Fibroblast of lung (primary cell): ENCODE measurements at regions not wholly inside any gene's neighbourhood (a gene's known extent, or its start where the extent isn't known, plus 50 kb on each side); places are given as distances from the start of the nearest gene placed in this dataset.

Experiments used
- DNase-seq, 2 donors: peaks; one replicate each; pipeline versions ENCODE4 v3.0.0 to v3.0.0-alpha.2; 2010; ENCODE audit warnings: low read depth in 2 of 2
- H2AFZ ChIP-seq: 2 replicates; pipeline ENCODE4 v1.5.1; 2012; ENCODE audit warnings: low read length, control low read depth, inconsistent platforms
- H3K27ac ChIP-seq: 2 replicates; pipeline ENCODE4 v1.5.1; 2011; ENCODE audit warnings: low read length, control low read depth; ENCODE audit not compliant: insufficient read depth
- H3K27me3 ChIP-seq: 2 replicates; pipeline ENCODE4 v1.5.1; 2011; ENCODE audit warnings: mild to moderate bottlenecking, low read length; ENCODE audit not compliant: control insufficient read depth, insufficient read depth
- H3K36me3 ChIP-seq: 2 replicates; pipeline ENCODE4 v1.5.1; 2011; ENCODE audit warnings: low read length; ENCODE audit not compliant: control insufficient read depth, insufficient read depth
- H3K4me1 ChIP-seq: 2 replicates; pipeline ENCODE4 v1.5.1; 2011; ENCODE audit warnings: low read length; ENCODE audit not compliant: control insufficient read depth, insufficient read depth; ENCODE audit errors: extremely low read depth
- H3K4me2 ChIP-seq: 2 replicates; pipeline ENCODE4 v1.5.1; 2011; ENCODE audit warnings: low read length, control low read depth; ENCODE audit not compliant: insufficient read depth; ENCODE audit errors: extremely low read depth
- H3K4me3 ChIP-seq, 4 experiments: fragments of 200-600 bp in 1 of 4; sonication (generic) in 1 of 4; replicated peaks in 1 of 4; 2 replicates each; pipeline ENCODE4 v1.5.1; 2011 to 2016; ENCODE audit warnings: low read length in 4 of 4, low read depth in 3 of 4, mild to moderate bottlenecking in 3 of 4, control low read depth in 2 of 4, inconsistent platforms in 1 of 4, mixed read lengths in 1 of 4; ENCODE audit not compliant: insufficient read depth in 1 of 4; ENCODE audit errors: control extremely low read depth in 1 of 4
- H3K79me2 ChIP-seq: 2 replicates; pipeline ENCODE4 v1.5.1; 2012; ENCODE audit warnings: mild to moderate bottlenecking, low read length, inconsistent platforms; ENCODE audit not compliant: control insufficient read depth, insufficient read depth
- H3K9ac ChIP-seq: 2 replicates; pipeline ENCODE4 v1.5.1; 2011; ENCODE audit warnings: mild to moderate bottlenecking, low read length, control low read depth; ENCODE audit not compliant: insufficient read depth
- H3K9me3 ChIP-seq: 2 replicates; pipeline ENCODE4 v1.5.1; 2012; ENCODE audit warnings: low read depth, low read length; ENCODE audit not compliant: control insufficient read depth, insufficient read depth
- H4K20me1 ChIP-seq: 2 replicates; pipeline ENCODE4 v1.5.1; 2011; ENCODE audit warnings: low read length; ENCODE audit not compliant: control insufficient read depth, insufficient read depth; ENCODE audit errors: extremely low read depth
- CTCF ChIP-seq, 2 donors: IDR thresholded peaks in 1 of 2; conservative IDR thresholded peaks in 1 of 2; 1 replicate in 1 of 2; 2 replicates in 1 of 2; pipeline ENCODE4 v1.5.1; 2011 to 2012; ENCODE audit warnings: low read length in 2 of 2, control low read depth in 1 of 2, inconsistent platforms in 1 of 2, low read depth in 1 of 2, mild to moderate bottlenecking in 1 of 2
- EZH2 ChIP-seq: IDR thresholded peaks from 2 replicates; pipeline ENCODE4 v1.5.1; 2012; ENCODE audit warnings: low read length, control low read depth, mild to moderate bottlenecking; ENCODE audit errors: missing control alignments

- Histone ChIP-seq H3K27me3 (no peaks in the 10 kb centered on the region), H3K4me2 (no peak overlapping the region), H3K4me3 (no peak overlapping the region), H3K9me3 (no peaks in the 10 kb centered on the region), H3K79me2 (no peaks in the 10 kb centered on the region), H3K27ac (no peak overlapping the region), H3K36me3 (no peaks in the 10 kb centered on the region), H3K9ac (no peak overlapping the region), H3K4me1 (no peaks in the 10 kb centered on the region), H4K20me1 (no peaks in the 10 kb centered on the region), H2AFZ (no peak overlapping the region)
- TF ChIP-seq CTCF (conservative IDR thresholded peaks at IDR 0.05 in 1 of 2, IDR thresholded peaks at IDR 0.05 in 1 of 2; ENCODE audit: low read depth in 1 of 2, low read length in 2 of 2) (no peak), EZH2 (no peak)
- no peak for DNase-seq
These were observed 754.5 kb downstream of the C6orf118 start for GRCh38 chr6:164554700-164555476.

GRCh38 chr6:164554226-164554625 is 755.2 kb downstream of the C6orf118 start:
- Histone ChIP-seq H3K4me1 (no peaks in the 10 kb centered on the region), H3K36me3 (no peaks in the 10 kb centered on the region), H4K20me1 (no peaks in the 10 kb centered on the region), H3K4me3 (no peak overlapping the region), H3K4me2 (no peak overlapping the region), H3K9ac (no peak overlapping the region), H3K27me3 (no peaks in the 10 kb centered on the region), H3K9me3 (no peaks in the 10 kb centered on the region), H3K27ac (no peak overlapping the region), H3K79me2 (no peaks in the 10 kb centered on the region), H2AFZ (no peak overlapping the region)
- no peak for TF ChIP-seq EZH2
- no peak for TF ChIP-seq CTCF (conservative IDR thresholded peaks at IDR 0.05 in 1 of 2, IDR thresholded peaks at IDR 0.05 in 1 of 2; ENCODE audit: low read depth in 1 of 2, low read length in 2 of 2)
- no peak for DNase-seq

GRCh38 chr6:164551706-164552105 is 757.7 kb downstream of the C6orf118 start:
- DNase-seq: no peak
- no peak overlapping the region for H2AFZ ChIP-seq
- H3K27me3 ChIP-seq: no peaks in the 10 kb centered on the region
- H3K4me2 ChIP-seq: no peak overlapping the region
- no peaks in the 10 kb centered on the region for H3K36me3 ChIP-seq
- no peaks in the 10 kb centered on the region for H3K79me2 ChIP-seq
- no peaks in the 10 kb centered on the region for H3K4me1 ChIP-seq
- no peak overlapping the region for H3K4me3 ChIP-seq
- TF ChIP-seq EZH2: no peak
- TF ChIP-seq CTCF (conservative IDR thresholded peaks at IDR 0.05 in 1 of 2, IDR thresholded peaks at IDR 0.05 in 1 of 2; ENCODE audit: low read depth in 1 of 2, low read length in 2 of 2): no peak
- H4K20me1 ChIP-seq: no peaks in the 10 kb centered on the region
- H3K27ac ChIP-seq: no peak overlapping the region
- no peaks in the 10 kb centered on the region for H3K9me3 ChIP-seq
- H3K9ac ChIP-seq: no peak overlapping the region
